ENCODE measurements at regions not wholly inside any gene's neighbourhood (a gene's known extent, or its start where the extent isn't known, plus 50 kb on each side); places are given as distances from the start of the nearest gene placed in this dataset.
"Not testable (repeated sequence)": the region's sequence is repeated elsewhere in the genome, so short reads cannot be mapped to it uniquely, and the experiment has no call there.

DNA sequence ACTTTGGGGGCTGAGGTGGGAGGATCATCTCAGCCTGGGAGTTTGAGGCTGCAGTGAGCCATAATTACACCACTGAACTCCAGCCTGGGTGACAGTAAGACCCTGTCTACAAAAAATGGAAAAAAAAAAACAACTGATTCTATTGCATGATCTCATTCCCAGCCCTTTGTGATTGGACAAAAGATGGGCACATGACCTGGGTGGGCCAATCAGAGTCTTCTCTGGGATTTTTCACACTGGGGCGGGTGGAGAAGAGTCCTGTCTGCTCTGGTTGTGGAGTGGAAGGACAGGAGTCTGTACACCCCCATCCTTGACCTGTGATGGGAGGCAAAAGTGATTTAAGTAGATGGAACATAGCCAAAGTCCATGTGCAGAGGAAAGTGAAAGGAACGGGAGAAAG lies 170.5 kb downstream of the UQCRFS1 start:
- no peak for TF ChIP-seq POLR2A (IDR thresholded peaks at IDR 0.05)
- 67 to 74% (median 71%) methylated on average over 2 of the region's 2 CpGs for WGBS, 4 donors
- intact Hi-C loops (cut with DNase I), result no loop called here
- Histone ChIP-seq H3K9me3 (no peaks in the 10 kb centered on the region), H3K36me3 (no peaks in the 10 kb centered on the region), H3K4me3 (no peak overlapping the region), H3K4me1 (no peaks in the 10 kb centered on the region), H3K27me3 (peaks cover 0 to 14% (median 0%) of the 10 kb centered on the region in 9 donors), H3K27ac (no peak overlapping the region)
- ATAC-seq, result no peak
- DNase-seq, result no peak

GRCh38 chr19:29040951-29041350 lies 172.0 kb downstream of the UQCRFS1 start:
- intact Hi-C loops (cut with DNase I), result no loop called here
- Histone ChIP-seq H3K4me1 (no peaks in the 10 kb centered on the region), H3K36me3 (no peaks in the 10 kb centered on the region), H3K27ac (no peak overlapping the region), H3K4me3 (no peak overlapping the region), H3K9me3 (no peaks in the 10 kb centered on the region), H3K27me3 (peaks cover 0 to 14% (median 0%) of the 10 kb centered on the region in 9 donors)
- 48 to 70% (median 57%) methylated on average over 6 of the region's 6 CpGs for WGBS, 4 donors
- TF ChIP-seq POLR2A (IDR thresholded peaks at IDR 0.05), result no peak
- no peak for ATAC-seq
- DNase-seq, result no peak

DNA sequence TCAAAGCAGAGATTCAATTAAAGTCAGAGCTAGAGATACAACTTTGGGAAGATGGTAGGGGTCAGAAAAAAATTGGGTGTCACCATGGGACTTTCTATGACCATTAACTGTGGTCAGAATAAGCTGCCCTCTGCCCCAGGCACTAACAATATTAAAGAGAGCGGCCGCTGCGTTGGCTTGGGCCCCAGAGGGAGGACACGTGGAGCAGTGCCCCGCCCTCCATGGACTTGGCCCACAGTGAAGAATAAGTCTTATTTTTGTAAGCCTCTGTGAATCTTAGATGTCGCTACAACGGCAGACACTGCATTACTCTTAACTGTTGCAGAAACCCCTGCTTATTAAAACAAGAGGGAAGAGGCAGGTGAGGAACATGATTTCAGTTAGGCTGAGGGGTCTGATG lies 172.7 kb downstream of the UQCRFS1 start:
- Histone ChIP-seq H3K36me3 (no peaks in the 10 kb centered on the region), H3K4me1 (no peaks in the 10 kb centered on the region), H3K4me3 (no peak overlapping the region), H3K9me3 (no peaks in the 10 kb centered on the region), H3K27ac (no peak overlapping the region), H3K27me3 (peaks cover 0 to 14% (median 0%) of the 10 kb centered on the region in 9 donors)
- TF ChIP-seq, protein P1, sequence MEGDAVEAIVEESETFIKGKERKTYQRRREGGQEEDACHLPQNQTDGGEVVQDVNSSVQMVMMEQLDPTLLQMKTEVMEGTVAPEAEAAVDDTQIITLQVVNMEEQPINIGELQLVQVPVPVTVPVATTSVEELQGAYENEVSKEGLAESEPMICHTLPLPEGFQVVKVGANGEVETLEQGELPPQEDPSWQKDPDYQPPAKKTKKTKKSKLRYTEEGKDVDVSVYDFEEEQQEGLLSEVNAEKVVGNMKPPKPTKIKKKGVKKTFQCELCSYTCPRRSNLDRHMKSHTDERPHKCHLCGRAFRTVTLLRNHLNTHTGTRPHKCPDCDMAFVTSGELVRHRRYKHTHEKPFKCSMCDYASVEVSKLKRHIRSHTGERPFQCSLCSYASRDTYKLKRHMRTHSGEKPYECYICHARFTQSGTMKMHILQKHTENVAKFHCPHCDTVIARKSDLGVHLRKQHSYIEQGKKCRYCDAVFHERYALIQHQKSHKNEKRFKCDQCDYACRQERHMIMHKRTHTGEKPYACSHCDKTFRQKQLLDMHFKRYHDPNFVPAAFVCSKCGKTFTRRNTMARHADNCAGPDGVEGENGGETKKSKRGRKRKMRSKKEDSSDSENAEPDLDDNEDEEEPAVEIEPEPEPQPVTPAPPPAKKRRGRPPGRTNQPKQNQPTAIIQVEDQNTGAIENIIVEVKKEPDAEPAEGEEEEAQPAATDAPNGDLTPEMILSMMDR (IDR thresholded peaks at IDR 0.05), result no peak
- TF ChIP-seq POLR2A (IDR thresholded peaks at IDR 0.05), result no peak
- intact Hi-C loops (cut with DNase I), result no loop called here
- DNase-seq (no peak), ATAC-seq (no peak)
- WGBS, 4 donors, result 62 to 68% (median 65%) methylated on average over 7 of the region's 7 CpGs

DNA sequence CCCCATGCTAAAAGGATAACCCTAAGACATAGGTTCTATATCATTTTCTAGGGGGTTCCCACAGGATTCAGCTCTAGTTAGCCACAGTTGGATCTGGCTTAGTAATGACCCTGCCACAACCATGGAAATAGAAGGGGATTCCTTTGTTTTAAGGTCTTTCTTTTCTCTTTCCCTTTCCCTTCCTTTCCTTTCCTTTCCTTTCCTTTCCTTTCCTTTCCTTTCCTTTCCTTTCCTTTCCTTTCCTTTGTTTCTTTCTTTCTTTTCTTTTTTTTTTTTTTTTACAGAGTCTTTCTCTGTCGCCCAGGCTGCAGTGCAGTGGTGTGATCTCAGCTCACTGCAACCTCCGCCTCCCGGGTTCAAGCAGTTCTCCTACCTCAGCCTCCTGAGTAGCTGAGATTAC lies 173.9 kb downstream of the UQCRFS1 start:
- DNase-seq; H3K4me3 ChIP-seq; H3K36me3 ChIP-seq; H3K27ac ChIP-seq; intact Hi-C loops (cut with DNase I); H3K9me3 ChIP-seq; ATAC-seq; H3K4me1 ChIP-seq: not testable (repeated sequence)
- WGBS, 4 donors, result 78 to 88% (median 83%) methylated on average over 3 of the region's 3 CpGs
- H3K27me3 ChIP-seq, result peaks cover 0 to 14% (median 0%) of the 10 kb centered on the region in 9 donors

DNA sequence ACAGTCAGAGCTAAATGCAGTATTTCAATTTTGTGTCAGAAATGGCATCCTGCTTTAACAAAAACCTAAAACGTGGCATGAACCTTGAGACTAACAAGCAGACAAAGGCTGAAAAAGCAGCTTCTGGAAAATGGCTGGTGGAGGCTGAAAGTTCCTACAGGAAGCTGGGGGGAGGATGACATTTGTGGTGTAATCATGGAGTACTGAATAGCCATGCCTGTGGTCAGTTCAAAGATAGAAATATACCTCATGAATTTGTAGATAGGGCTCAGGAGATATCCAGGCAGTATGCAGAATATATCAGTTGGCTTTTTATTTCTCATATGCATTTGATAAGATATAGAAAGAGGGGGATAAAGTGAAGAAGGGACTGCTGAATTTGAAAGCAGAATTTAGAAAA lies 181.7 kb downstream of the UQCRFS1 start:
- Histone ChIP-seq H3K27me3 (no peaks in the 10 kb centered on the region), H3K4me1 (no peaks in the 10 kb centered on the region), H3K36me3 (no peaks in the 10 kb centered on the region), H3K4me3 (no peak overlapping the region), H3K9me3 (no peaks in the 10 kb centered on the region), H3K27ac (no peak overlapping the region)
- ATAC-seq, result no peak
- intact Hi-C loops (cut with DNase I), result no loop called here
- 41 to 47% (median 43%) methylated on average over 1 of the region's 1 CpG for WGBS, 4 donors
- DNase-seq, result no peak
- TF ChIP-seq, protein P1 (IDR thresholded peaks at IDR 0.05), result no peak
- TF ChIP-seq POLR2A (IDR thresholded peaks at IDR 0.05), result no peak

GRCh38 chr19:29029268-29029958 lies 183.5 kb downstream of the UQCRFS1 start:
- Histone ChIP-seq H3K27me3 (no peaks in the 10 kb centered on the region), H3K4me3 (no peak overlapping the region), H3K4me1 (no peaks in the 10 kb centered on the region), H3K36me3 (no peaks in the 10 kb centered on the region), H3K27ac (no peak overlapping the region), H3K9me3 (no peaks in the 10 kb centered on the region)
- no peak for ATAC-seq
- intact Hi-C loops (cut with DNase I), result no loop called here
- DNase-seq, result no peak
- TF ChIP-seq, protein P1 (IDR thresholded peaks at IDR 0.05), result no peak
- no peak for TF ChIP-seq POLR2A (IDR thresholded peaks at IDR 0.05)
- 71 to 81% (median 76%) methylated on average over 11 of the region's 11 CpGs for WGBS, 4 donors

Data from heart left ventricle (tissue), 16 donors.